ENCODE measurements at regions not wholly inside any gene's neighbourhood (a gene's known extent, or its start where the extent isn't known, plus 50 kb on each side); places are given as distances from the start of the nearest gene placed in this dataset.
A peak's percentile ranks its signal among the peaks of the same experiment; 100 is the strongest.

DNA sequence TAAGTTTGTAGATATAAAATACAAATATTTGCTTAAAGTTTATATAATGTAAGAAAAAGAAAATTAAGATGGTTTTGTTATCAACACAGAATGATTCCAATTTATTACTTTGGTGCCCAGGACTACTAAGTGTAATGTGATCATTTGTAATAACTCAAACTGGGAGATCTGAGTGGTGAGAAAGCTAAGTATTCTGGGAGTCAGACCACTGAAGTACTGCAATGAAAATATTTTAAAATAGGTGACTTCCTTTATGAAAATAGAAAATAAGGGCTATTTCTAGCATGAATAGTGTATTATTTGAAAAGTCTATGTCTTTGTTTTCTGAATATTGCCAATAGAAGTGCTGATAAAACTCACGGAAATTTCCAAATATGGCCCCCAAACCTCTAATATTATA lies 305.6 kb upstream of the MAN1A1 start:
- Mint-ChIP-seq H3K27me3 (ENCODE audit: low read depth) (peaks cover 33% of the 10 kb centered on the region), H3K9me3 (no peaks in the 10 kb centered on the region)

DNA sequence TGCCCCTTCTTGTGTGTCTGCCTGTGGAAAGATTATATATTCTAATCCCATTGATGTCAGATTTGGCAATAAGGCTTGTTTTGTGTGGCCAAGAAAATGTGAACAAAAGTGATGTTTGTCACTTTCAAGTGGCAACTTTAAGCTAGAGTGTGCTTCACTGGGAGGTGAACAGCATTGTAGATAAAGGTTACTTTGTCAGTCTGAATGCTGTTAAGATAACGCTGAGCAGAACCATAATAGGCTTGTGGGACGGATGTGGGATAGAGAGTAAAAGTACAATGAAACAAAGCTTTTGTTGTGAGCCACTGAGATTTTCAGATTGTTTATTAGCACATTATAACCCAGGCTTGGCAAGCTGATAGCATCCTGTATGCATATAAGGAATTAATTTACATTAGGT lies 303.8 kb upstream of the MAN1A1 start:
- no peaks in the 10 kb centered on the region for H3K9me3 Mint-ChIP-seq
- H3K4me1 Mint-ChIP-seq (ENCODE audit: low read depth), result peaks cover 3% of the 10 kb centered on the region
- no peaks in the 10 kb centered on the region for H3K36me3 Mint-ChIP-seq (ENCODE audit: low read depth)
- no peak overlapping the region for H3K4me3 Mint-ChIP-seq
- no peak for DNase-seq (ENCODE audit: low spot score)
- no peak overlapping the region for H3K27ac Mint-ChIP-seq
- H3K27me3 Mint-ChIP-seq (ENCODE audit: low read depth), result peaks cover 36% of the 10 kb centered on the region

More for the DNA sequence above, 305.6 kb upstream of the MAN1A1 start:
- H3K27ac Mint-ChIP-seq, result no peak overlapping the region
- H3K4me3 Mint-ChIP-seq, result no peak overlapping the region
- H3K36me3 Mint-ChIP-seq (ENCODE audit: low read depth), result no peaks in the 10 kb centered on the region
- no peak for DNase-seq (ENCODE audit: low spot score)
- H3K4me1 Mint-ChIP-seq (ENCODE audit: low read depth), result peaks cover 3% of the 10 kb centered on the region

- no peak overlapping the region for H3K4me3 Mint-ChIP-seq
Measured at GRCh38 chr6:119649531-119649930, 300.0 kb upstream of the MAN1A1 start.

GRCh38 chr6:119647309-119647708 lies 297.7 kb upstream of the MAN1A1 start:
- Mint-ChIP-seq H3K9me3 (no peaks in the 10 kb centered on the region), H3K27me3 (ENCODE audit: low read depth) (peaks cover 26% of the 10 kb centered on the region), H3K4me3 (no peak overlapping the region), H3K27ac (no peak overlapping the region), H3K36me3 (ENCODE audit: low read depth) (no peaks in the 10 kb centered on the region), H3K4me1 (ENCODE audit: low read depth) (no peaks in the 10 kb centered on the region)
- no peak for DNase-seq (ENCODE audit: low spot score)

More at GRCh38 chr6:119649531-119649930, 300.0 kb upstream of the MAN1A1 start:
- H3K27ac Mint-ChIP-seq, result no peak overlapping the region
- peaks cover 34% of the 10 kb centered on the region for H3K27me3 Mint-ChIP-seq (ENCODE audit: low read depth)
- no peaks in the 10 kb centered on the region for H3K36me3 Mint-ChIP-seq (ENCODE audit: low read depth)
- H3K4me1 Mint-ChIP-seq (ENCODE audit: low read depth), result peaks cover 3% of the 10 kb centered on the region
- no peaks in the 10 kb centered on the region for H3K9me3 Mint-ChIP-seq
- no peak for DNase-seq (ENCODE audit: low spot score)

- no peak overlapping the region for H3K4me3 Mint-ChIP-seq
- H3K9me3 Mint-ChIP-seq, result no peaks in the 10 kb centered on the region
- no peak for DNase-seq (ENCODE audit: low spot score)
- H3K27me3 Mint-ChIP-seq (ENCODE audit: low read depth), result peaks cover 22% of the 10 kb centered on the region
- no peak overlapping the region for H3K27ac Mint-ChIP-seq
- peaks cover 2% of the 10 kb centered on the region for H3K4me1 Mint-ChIP-seq (ENCODE audit: low read depth)
- H3K36me3 Mint-ChIP-seq (ENCODE audit: low read depth), result no peaks in the 10 kb centered on the region
Measured at GRCh38 chr6:119643876-119644275, 294.3 kb upstream of the MAN1A1 start.

DNA sequence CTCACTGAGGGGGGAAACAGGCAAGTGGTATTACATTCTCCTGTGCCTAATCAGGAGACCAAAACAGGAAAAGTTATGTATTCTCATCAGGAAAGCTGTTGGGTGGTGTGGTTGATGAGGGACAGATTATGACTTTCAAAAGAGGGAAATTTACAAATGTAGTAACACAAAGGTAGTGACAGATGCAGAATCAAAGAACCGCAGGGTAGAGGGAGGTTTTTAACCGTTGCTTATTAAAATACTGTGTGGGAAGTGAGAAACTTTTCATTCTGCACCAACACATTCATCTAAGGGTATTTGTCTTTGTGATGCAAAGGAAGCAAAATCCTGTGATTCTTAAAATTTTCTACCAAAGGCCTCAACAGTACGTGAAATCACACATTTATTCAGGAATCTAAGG lies 288.2 kb upstream of the MAN1A1 start:
- Mint-ChIP-seq H3K27ac (no peak overlapping the region), H3K9me3 (no peaks in the 10 kb centered on the region), H3K4me1 (ENCODE audit: low read depth) (peaks cover 9% of the 10 kb centered on the region), H3K27me3 (ENCODE audit: low read depth) (peaks cover 7% of the 10 kb centered on the region), H3K4me3 (no peak overlapping the region), H3K36me3 (ENCODE audit: low read depth) (no peaks in the 10 kb centered on the region)
- DNase-seq (ENCODE audit: low spot score), result peak; percentile 4

DNA sequence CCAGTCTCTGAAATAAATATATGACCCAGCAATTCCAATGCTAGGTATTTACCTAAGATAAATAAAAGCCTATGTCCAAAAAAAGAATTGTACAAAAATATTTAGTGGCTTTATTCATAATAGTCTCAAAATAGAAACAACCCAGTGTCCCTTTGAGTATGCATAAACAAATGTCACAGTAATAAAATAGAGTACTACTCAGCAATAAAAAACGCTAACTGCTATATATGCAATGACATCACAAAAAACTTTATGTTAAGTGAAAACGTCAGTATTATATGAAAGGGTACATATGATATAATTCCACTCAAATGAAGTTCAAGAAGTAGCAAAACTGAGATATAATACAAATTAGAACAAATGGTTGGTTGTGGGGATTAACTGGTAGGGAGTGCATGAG lies 286.5 kb upstream of the MAN1A1 start:
- Mint-ChIP-seq H3K27ac (no peak overlapping the region), H3K4me1 (ENCODE audit: low read depth) (peaks cover 9% of the 10 kb centered on the region), H3K27me3 (ENCODE audit: low read depth) (peaks cover 5% of the 10 kb centered on the region), H3K9me3 (no peaks in the 10 kb centered on the region), H3K36me3 (ENCODE audit: low read depth) (no peaks in the 10 kb centered on the region), H3K4me3 (no peak overlapping the region)
- no peak for DNase-seq (ENCODE audit: low spot score)

DNA sequence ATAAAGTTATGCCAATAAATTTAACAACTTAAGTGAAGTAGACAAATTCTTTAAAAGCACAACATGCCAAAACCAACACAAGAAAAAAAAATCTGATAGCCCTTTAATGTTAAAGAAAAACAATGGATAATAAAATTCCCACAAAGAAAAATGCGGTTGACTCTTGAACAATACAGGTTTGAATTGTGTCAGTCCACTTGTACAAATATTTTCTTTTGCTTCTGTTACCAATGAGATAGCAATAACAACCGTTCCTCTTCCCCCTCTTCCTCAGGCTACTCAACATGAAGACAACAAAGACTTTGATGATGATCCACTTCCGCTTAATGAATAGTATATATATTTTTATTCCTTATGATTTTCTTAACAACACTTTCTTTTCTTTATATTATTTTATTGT lies 283.9 kb upstream of the MAN1A1 start:
- DNase-seq (ENCODE audit: low spot score), result no peak
- H3K4me1 Mint-ChIP-seq (ENCODE audit: low read depth), result peaks cover 6% of the 10 kb centered on the region
- no peaks in the 10 kb centered on the region for H3K9me3 Mint-ChIP-seq
- H3K27ac Mint-ChIP-seq, result no peak overlapping the region
- H3K36me3 Mint-ChIP-seq (ENCODE audit: low read depth), result no peaks in the 10 kb centered on the region
- peaks cover 2% of the 10 kb centered on the region for H3K27me3 Mint-ChIP-seq (ENCODE audit: low read depth)
- H3K4me3 Mint-ChIP-seq, result no peak overlapping the region

GRCh38 chr6:119630561-119631192 lies 281.1 kb upstream of the MAN1A1 start:
- Mint-ChIP-seq H3K4me3 (no peak overlapping the region), H3K4me1 (ENCODE audit: low read depth) (no peaks in the 10 kb centered on the region), H3K27ac (no peak overlapping the region), H3K36me3 (ENCODE audit: low read depth) (no peaks in the 10 kb centered on the region), H3K9me3 (no peaks in the 10 kb centered on the region), H3K27me3 (ENCODE audit: low read depth) (peaks cover 6% of the 10 kb centered on the region)
- DNase-seq (ENCODE audit: low spot score), result no peak

DNA sequence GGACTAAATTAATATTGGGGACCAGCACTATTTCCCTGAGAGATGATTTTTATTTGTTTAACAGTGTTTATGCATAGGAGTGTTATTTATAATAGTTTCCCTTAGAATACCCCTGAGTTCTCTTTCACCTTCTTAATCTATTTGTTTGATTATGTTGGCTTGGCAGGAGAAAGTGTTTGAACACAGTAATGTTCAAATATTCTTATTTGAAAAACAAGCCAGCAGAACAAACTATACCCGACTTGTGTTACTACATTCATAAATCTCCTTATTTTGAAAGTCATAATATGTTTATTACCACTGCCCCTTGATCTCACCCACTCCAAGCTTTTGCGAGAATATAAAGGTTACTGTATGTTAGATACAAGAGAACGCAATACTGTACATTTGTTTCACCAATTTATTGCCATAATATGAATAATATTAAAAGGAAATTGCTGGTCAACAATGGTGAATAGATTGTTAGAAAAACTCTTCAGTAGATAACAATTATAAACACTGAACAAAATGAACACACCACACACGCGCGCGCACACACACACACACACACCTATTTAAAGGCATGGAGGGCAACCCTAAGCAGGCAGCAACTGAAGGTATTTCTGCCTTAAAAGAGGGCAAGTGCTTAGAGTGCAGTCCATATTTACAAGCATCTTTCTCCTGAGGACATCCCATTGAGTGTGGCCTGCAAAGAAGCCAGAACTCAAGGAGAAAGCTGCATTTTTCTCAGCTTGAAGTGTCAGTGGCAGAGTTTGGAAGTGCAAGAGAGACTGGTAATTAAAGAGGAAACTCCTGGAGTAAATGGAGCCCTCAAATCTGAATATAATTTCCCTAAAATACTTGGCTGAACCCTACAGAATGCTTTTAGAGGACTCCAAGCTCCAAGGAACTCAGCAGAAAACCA lies 279.4 kb upstream of the MAN1A1 start:
- no peak overlapping the region for H3K27ac Mint-ChIP-seq
- peaks cover 6% of the 10 kb centered on the region for H3K27me3 Mint-ChIP-seq (ENCODE audit: low read depth)
- no peak overlapping the region for H3K4me3 Mint-ChIP-seq
- DNase-seq (ENCODE audit: low spot score), result no peak
- H3K9me3 Mint-ChIP-seq, result no peaks in the 10 kb centered on the region
- no peaks in the 10 kb centered on the region for H3K36me3 Mint-ChIP-seq (ENCODE audit: low read depth)
- no peaks in the 10 kb centered on the region for H3K4me1 Mint-ChIP-seq (ENCODE audit: low read depth)

GRCh38 chr6:119627908-119628669 lies 278.5 kb upstream of the MAN1A1 start:
- H3K9me3 Mint-ChIP-seq, result no peaks in the 10 kb centered on the region
- DNase-seq (ENCODE audit: low spot score), result no peak
- H3K27me3 Mint-ChIP-seq (ENCODE audit: low read depth), result peaks cover 6% of the 10 kb centered on the region
- no peaks in the 10 kb centered on the region for H3K36me3 Mint-ChIP-seq (ENCODE audit: low read depth)
- H3K4me1 Mint-ChIP-seq (ENCODE audit: low read depth), result no peaks in the 10 kb centered on the region
- H3K4me3 Mint-ChIP-seq, result no peak overlapping the region
- no peak overlapping the region for H3K27ac Mint-ChIP-seq

GRCh38 chr6:119626884-119627619 lies 277.5 kb upstream of the MAN1A1 start:
- H3K27ac Mint-ChIP-seq, result no peak overlapping the region
- no peak overlapping the region for H3K4me3 Mint-ChIP-seq
- DNase-seq (ENCODE audit: low spot score), result no peak
- H3K4me1 Mint-ChIP-seq (ENCODE audit: low read depth), result no peaks in the 10 kb centered on the region
- peaks cover 5% of the 10 kb centered on the region for H3K27me3 Mint-ChIP-seq (ENCODE audit: low read depth)
- no peaks in the 10 kb centered on the region for H3K36me3 Mint-ChIP-seq (ENCODE audit: low read depth)
- H3K9me3 Mint-ChIP-seq, result no peaks in the 10 kb centered on the region

DNA sequence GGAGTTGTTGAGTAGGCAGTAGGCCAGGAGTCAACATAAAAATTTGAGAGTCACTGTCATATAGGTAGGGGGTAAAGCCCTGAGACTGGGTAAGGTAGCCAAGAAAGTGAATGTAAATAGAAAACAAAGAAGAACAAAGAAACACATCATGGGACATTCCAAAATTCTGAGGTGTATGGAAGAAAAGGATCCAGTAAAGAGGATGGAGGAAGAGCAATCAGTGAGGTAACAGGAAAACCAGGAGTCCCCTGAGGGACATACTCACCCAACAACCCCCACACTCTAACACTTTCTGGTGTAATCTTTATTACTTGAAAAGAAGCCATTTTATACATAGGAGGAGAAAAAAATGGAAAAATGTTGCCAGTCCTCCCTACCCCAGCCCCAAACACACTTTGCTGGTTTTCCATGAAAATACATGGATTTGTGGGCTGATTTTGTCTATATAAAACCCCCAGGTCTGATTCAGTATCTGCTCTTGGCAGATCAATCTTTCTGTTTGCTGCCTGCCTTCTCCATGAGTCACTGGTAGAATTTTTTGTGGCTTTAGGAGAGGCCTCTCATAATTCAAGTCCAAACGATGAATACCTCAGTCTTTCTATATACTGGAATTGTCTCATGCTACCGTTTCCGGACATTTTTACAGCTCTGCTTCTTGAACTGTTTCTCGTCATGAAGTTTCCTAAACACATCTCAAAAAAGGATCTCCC lies 271.4 kb upstream of the MAN1A1 start:
- no peaks in the 10 kb centered on the region for H3K36me3 Mint-ChIP-seq (ENCODE audit: low read depth)
- H3K4me1 Mint-ChIP-seq (ENCODE audit: low read depth), result no peaks in the 10 kb centered on the region
- no peak for DNase-seq (ENCODE audit: low spot score)
- H3K4me3 Mint-ChIP-seq, result no peak overlapping the region
- H3K27ac Mint-ChIP-seq, result no peak overlapping the region
- peaks cover 16% of the 10 kb centered on the region for H3K27me3 Mint-ChIP-seq (ENCODE audit: low read depth)
- H3K9me3 Mint-ChIP-seq, result no peaks in the 10 kb centered on the region
